ENCODE measurements at regions not wholly inside any gene's neighbourhood (a gene's known extent, or its start where the extent isn't known, plus 50 kb on each side); places are given as distances from the start of the nearest gene placed in this dataset.

GRCh38 chr11:32039149-32039548 is 51.7 kb upstream of the RCN1 start:
- H3K27me3 Mint-ChIP-seq: peaks cover 35 to 39% of the 10 kb centered on the region in 2 donors
- no peak for ATAC-seq
- H3K4me3 Mint-ChIP-seq: no peak overlapping the region
- DNase-seq (ENCODE audit: low spot score): no peak
- no peaks in the 10 kb centered on the region for H3K36me3 Mint-ChIP-seq
- H3K4me1 Mint-ChIP-seq (ENCODE audit: low read depth in 2 of 2): peaks cover 0 to 8% of the 10 kb centered on the region in 2 donors
- H3K27ac Mint-ChIP-seq: no peak overlapping the region
- H3K9me3 Mint-ChIP-seq: no peaks in the 10 kb centered on the region

GRCh38 chr11:32034680-32035079 is 56.2 kb upstream of the RCN1 start:
- H3K27ac Mint-ChIP-seq: no peak overlapping the region
- H3K9me3 Mint-ChIP-seq: no peaks in the 10 kb centered on the region
- ATAC-seq (no peak), DNase-seq (ENCODE audit: low spot score) (no peak)
- peak overlapping the region; percentile 5 for H3K4me3 Mint-ChIP-seq
- peaks cover 38 to 42% of the 10 kb centered on the region in 2 donors for H3K27me3 Mint-ChIP-seq
- peaks cover 6 to 23% of the 10 kb centered on the region in 2 donors for H3K4me1 Mint-ChIP-seq (ENCODE audit: low read depth in 2 of 2)
- no peaks in the 10 kb centered on the region for H3K36me3 Mint-ChIP-seq

GRCh38 chr11:32034149-32034548 is 56.7 kb upstream of the RCN1 start:
- Mint-ChIP-seq H3K27ac (no peak overlapping the region), H3K4me3 (peak overlapping the region; percentile 5), H3K36me3 (no peaks in the 10 kb centered on the region), H3K9me3 (no peaks in the 10 kb centered on the region), H3K27me3 (peaks cover 37% of the 10 kb centered on the region in 2 donors), H3K4me1 (ENCODE audit: low read depth in 2 of 2) (peaks cover 6 to 23% of the 10 kb centered on the region in 2 donors)
- DNase-seq (ENCODE audit: low spot score): no peak
- peak; percentile 59 to 69 for ATAC-seq

- Mint-ChIP-seq H3K9me3 (no peaks in the 10 kb centered on the region), H3K4me1 (ENCODE audit: low read depth in 2 of 2) (peaks cover 6 to 23% of the 10 kb centered on the region in 2 donors), H3K4me3 (peak overlapping the region; percentile 32), H3K36me3 (no peaks in the 10 kb centered on the region), H3K27ac (peak overlapping the region in 1 of 2 donors; percentile 66), H3K27me3 (peaks cover 30 to 33% of the 10 kb centered on the region in 2 donors)
- ATAC-seq (no peak), DNase-seq (ENCODE audit: low spot score) (no peak)
Observed at GRCh38 chr11:32033491-32033890, 57.4 kb upstream of the RCN1 start.

- Mint-ChIP-seq H3K36me3 (no peaks in the 10 kb centered on the region), H3K4me3 (peak overlapping the region; percentile 32), H3K27me3 (peaks cover 26 to 30% of the 10 kb centered on the region in 2 donors), H3K4me1 (ENCODE audit: low read depth in 2 of 2) (peaks cover 6 to 23% of the 10 kb centered on the region in 2 donors), H3K9me3 (no peaks in the 10 kb centered on the region), H3K27ac (peak overlapping the region in 1 of 2 donors; percentile 66)
- ATAC-seq (peak; percentile 70 to 71), DNase-seq (ENCODE audit: low spot score) (no peak)
Observed at GRCh38 chr11:32033067-32033466, 57.8 kb upstream of the RCN1 start.

DNA sequence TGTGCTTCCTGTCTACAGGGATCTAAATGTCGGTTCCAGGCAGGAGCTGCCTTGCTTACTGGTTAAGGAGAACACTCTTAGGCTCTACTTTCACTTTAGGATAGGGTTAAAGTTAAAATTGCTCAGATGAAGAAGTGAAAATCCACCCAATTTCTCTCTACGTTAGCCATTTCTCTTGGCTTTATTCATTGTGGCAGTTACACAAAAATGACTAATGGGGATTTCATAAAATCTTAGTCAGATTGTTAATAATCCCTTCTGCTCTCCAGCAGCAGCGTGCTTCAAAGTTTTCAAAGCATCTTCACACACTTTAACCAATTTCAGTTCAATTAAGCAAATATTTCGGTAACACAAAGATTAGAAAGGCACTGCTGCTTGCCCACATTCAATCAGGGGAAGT is 58.4 kb upstream of the RCN1 start:
- no peak for DNase-seq (ENCODE audit: low spot score)
- H3K27me3 Mint-ChIP-seq: peaks cover 26 to 30% of the 10 kb centered on the region in 2 donors
- H3K9me3 Mint-ChIP-seq: no peaks in the 10 kb centered on the region
- peaks cover 6 to 23% of the 10 kb centered on the region in 2 donors for H3K4me1 Mint-ChIP-seq (ENCODE audit: low read depth in 2 of 2)
- H3K4me3 Mint-ChIP-seq: peak overlapping the region; percentile 32
- H3K27ac Mint-ChIP-seq: peak overlapping the region in 1 of 2 donors; percentile 66
- H3K36me3 Mint-ChIP-seq: no peaks in the 10 kb centered on the region
- peak in 1 of 2 donors; percentile 22 for ATAC-seq

DNA sequence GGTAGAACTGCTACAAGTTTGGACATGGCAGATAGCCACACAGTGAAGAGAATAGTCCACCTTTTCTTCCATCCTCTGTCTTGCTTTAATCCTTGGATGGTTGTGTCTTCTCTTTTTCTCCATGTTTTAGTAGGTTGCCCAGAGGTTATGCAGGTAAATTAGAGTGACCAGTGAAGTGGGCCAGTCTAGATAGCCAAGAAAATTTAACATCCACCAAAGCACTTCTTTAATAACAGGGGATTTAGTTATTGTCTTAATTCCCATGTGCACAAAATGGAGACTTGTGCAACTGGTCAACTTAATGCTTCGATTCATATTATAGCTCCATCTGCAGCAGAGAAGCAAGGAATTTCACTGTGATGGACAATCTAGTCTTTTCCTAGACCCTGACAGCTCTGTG is 58.8 kb upstream of the RCN1 start:
- H3K4me3 Mint-ChIP-seq: peak overlapping the region; percentile 32
- H3K4me1 Mint-ChIP-seq (ENCODE audit: low read depth in 2 of 2): peaks cover 6 to 23% of the 10 kb centered on the region in 2 donors
- no peaks in the 10 kb centered on the region for H3K9me3 Mint-ChIP-seq
- peaks cover 26 to 29% of the 10 kb centered on the region in 2 donors for H3K27me3 Mint-ChIP-seq
- H3K27ac Mint-ChIP-seq: peak overlapping the region in 1 of 2 donors; percentile 66
- H3K36me3 Mint-ChIP-seq: no peaks in the 10 kb centered on the region
- ATAC-seq (no peak), DNase-seq (ENCODE audit: low spot score) (no peak)

DNA sequence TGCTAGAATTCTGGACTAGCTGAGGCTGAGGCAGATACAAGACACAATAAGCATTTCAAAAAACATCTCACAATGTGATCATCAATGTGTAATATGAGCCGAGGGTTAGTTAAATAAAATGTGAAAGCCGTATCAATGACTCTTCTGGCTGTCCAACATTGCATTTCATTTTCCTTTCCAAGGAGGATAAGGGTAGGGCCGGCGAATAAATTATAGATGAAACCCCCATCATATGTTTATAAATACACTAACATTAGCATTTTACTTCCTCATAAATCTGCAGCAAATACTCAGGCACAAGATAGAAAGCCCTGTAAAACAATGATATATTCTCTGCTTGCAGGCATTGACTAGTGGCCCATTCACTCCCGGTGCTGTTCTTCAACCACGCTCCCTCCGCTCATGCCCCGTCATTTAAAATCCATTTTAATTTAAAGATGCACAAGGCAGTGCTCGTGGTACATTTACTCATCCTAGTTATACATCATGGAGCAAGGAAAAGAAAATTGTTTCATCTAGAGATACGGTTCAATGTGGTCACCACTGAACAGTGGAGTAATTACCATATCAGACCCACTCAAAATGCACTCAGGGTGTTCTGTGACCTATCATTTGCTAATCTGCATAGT is 59.9 kb upstream of the RCN1 start:
- ATAC-seq (no peak), DNase-seq (ENCODE audit: low spot score) (no peak)
- Mint-ChIP-seq H3K27me3 (peaks cover 26 to 35% of the 10 kb centered on the region in 2 donors), H3K36me3 (no peaks in the 10 kb centered on the region), H3K9me3 (no peaks in the 10 kb centered on the region), H3K27ac (no peak overlapping the region), H3K4me1 (ENCODE audit: low read depth in 2 of 2) (peaks cover 6 to 23% of the 10 kb centered on the region in 2 donors), H3K4me3 (no peak overlapping the region)

DNA sequence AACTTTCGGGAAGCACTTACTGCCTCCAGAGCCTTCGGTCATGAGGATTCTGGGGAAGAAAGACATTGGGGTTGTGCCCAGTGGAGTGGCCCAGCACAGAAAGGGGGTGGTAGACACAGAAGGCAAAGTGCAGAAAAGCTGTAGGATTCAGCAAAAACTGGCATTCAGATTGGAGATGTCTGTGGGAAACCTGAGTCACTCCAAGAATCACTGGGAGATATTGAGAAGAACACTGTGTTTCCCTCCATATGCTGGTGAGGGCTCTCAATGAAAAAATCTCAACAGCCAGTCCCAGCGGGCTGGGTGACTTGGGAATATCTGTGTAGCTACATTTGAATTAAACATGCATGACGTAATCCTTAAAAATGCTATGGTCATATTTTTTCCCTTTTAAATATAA is 61.2 kb upstream of the RCN1 start:
- Mint-ChIP-seq H3K36me3 (no peaks in the 10 kb centered on the region), H3K4me3 (no peak overlapping the region), H3K27me3 (peaks cover 26 to 34% of the 10 kb centered on the region in 2 donors), H3K4me1 (ENCODE audit: low read depth in 2 of 2) (peaks cover 6 to 21% of the 10 kb centered on the region in 2 donors), H3K27ac (no peak overlapping the region), H3K9me3 (no peaks in the 10 kb centered on the region)
- DNase-seq (ENCODE audit: low spot score) (no peak), ATAC-seq (no peak)

GRCh38 chr11:32028201-32028600 is 62.7 kb upstream of the RCN1 start:
- DNase-seq (ENCODE audit: low spot score): no peak
- Mint-ChIP-seq H3K27me3 (peaks cover 22 to 32% of the 10 kb centered on the region in 2 donors), H3K9me3 (no peaks in the 10 kb centered on the region), H3K27ac (no peak overlapping the region), H3K4me1 (ENCODE audit: low read depth in 2 of 2) (peaks cover 6 to 9% of the 10 kb centered on the region in 2 donors), H3K4me3 (no peak overlapping the region), H3K36me3 (no peaks in the 10 kb centered on the region)
- no peak for ATAC-seq

GRCh38 chr11:32026766-32027165 is 64.1 kb upstream of the RCN1 start:
- H3K4me3 Mint-ChIP-seq: no peak overlapping the region
- H3K4me1 Mint-ChIP-seq (ENCODE audit: low read depth in 2 of 2): no peaks in the 10 kb centered on the region
- DNase-seq (ENCODE audit: low spot score) (no peak), ATAC-seq (no peak)
- H3K36me3 Mint-ChIP-seq: no peaks in the 10 kb centered on the region
- no peak overlapping the region for H3K27ac Mint-ChIP-seq
- H3K27me3 Mint-ChIP-seq: peaks cover 17 to 23% of the 10 kb centered on the region in 2 donors
- no peaks in the 10 kb centered on the region for H3K9me3 Mint-ChIP-seq

DNA sequence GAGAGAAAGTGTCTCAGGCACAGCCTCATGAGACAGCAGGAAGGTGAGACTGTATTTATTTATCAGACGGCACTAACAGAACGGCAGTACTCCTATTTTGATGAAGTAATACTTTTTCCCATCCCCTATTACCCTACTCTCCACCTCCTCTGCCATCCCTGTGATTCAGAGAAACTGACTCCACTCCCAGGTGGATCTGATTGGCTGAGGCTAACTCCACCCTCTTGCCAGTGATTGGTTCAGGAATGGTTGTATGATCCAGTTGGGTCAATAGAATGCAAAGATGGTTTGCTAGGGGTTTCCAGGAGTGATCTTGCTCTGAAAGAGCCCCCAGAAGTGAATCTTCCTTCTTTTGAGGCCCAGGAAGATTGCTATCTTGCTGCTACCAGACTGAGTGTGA is 65.9 kb upstream of the RCN1 start:
- Mint-ChIP-seq H3K9me3 (no peaks in the 10 kb centered on the region), H3K27ac (no peak overlapping the region), H3K27me3 (peaks cover 9 to 15% of the 10 kb centered on the region in 2 donors), H3K4me1 (ENCODE audit: low read depth in 2 of 2) (no peaks in the 10 kb centered on the region), H3K4me3 (no peak overlapping the region), H3K36me3 (no peaks in the 10 kb centered on the region)
- DNase-seq (ENCODE audit: low spot score): no peak
- ATAC-seq: no peak

DNA sequence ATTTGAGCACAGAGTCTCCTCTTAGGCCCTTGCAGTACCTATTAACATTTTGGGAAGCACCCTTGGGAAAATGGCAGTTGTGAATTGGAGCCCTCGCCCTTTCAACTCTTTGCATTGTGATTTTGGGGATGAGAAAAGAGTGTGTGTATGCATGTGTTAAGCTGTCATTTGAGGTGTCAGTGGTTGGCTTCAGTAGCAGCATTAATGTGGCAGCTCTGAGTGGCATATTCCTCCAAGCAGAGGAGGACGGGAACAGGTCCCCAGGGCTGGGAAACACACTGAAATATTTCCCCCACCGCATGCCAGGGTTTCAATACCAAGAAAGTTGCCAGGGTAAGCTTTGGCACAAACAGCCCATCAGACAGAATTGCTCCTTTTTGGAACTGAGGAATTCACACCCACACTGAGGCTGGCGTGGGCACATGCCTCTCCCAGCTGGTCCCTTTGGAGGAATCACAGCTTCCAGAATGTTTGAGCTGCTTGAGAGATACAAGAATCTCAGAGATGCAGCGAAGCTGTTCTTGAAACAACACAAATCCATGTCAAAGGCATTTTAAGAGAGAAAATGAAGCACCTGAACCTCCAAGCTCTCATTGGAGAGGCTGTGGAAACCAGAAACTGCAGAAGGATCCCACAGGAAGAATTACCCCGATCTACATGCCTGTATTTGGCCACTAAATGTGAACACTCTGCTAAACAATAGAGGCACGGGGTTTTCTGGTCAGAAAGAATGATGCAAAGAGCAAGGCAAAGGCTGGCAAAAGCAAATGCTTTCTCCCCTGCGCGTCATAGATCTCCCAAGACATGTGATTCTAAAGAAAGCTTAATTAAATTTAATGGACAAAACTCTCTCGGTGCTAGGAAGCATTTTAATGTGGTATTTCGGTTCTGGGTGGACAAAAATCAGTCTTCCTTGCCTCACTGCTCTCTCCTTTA is 67.2 kb upstream of the RCN1 start:
- DNase-seq (ENCODE audit: low spot score): no peak
- H3K27ac Mint-ChIP-seq: no peak overlapping the region
- H3K36me3 Mint-ChIP-seq: no peaks in the 10 kb centered on the region
- peaks cover 9 to 12% of the 10 kb centered on the region in 2 donors for H3K27me3 Mint-ChIP-seq
- no peaks in the 10 kb centered on the region for H3K4me1 Mint-ChIP-seq (ENCODE audit: low read depth in 2 of 2)
- H3K9me3 Mint-ChIP-seq: no peaks in the 10 kb centered on the region
- ATAC-seq: no peak
- no peak overlapping the region for H3K4me3 Mint-ChIP-seq

DNA sequence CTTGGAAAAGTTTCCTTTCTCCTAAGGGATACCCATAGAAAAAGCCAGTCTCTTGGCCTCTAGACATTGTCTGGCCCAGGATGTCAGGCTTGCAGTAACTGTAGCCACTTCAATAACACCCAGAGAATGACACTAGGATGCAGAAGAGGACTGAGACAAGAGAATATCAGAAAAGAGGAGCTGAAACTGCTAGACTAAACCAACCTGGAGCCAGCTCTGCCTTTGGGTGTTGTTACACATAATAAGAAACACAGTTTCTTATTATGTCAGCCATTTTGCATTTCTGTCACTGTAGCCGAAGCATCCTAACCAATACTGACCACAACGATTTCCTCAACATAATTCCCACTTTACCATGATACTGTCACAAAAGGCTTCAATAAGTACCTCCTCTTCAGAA is 72.2 kb upstream of the RCN1 start:
- no peaks in the 10 kb centered on the region for H3K9me3 Mint-ChIP-seq

More for the DNA sequence above, 72.2 kb upstream of the RCN1 start:
- Mint-ChIP-seq H3K4me3 (no peak overlapping the region), H3K27ac (no peak overlapping the region), H3K36me3 (no peaks in the 10 kb centered on the region), H3K4me1 (ENCODE audit: low read depth in 2 of 2) (no peaks in the 10 kb centered on the region), H3K27me3 (peaks cover 11 to 21% of the 10 kb centered on the region in 2 donors)
- DNase-seq (ENCODE audit: low spot score) (no peak), ATAC-seq (no peak)

Data from natural killer cell treated with Interleukin-12 subunit alpha and Interleukin-12 subunit beta and Interleukin-15 and Interleukin-18, amount 100 ng/mL, for 72 hours (primary cell).